HCT116 (cell line): ENCODE measurements at regions not wholly inside any gene's neighbourhood (a gene's known extent, or its start where the extent isn't known, plus 50 kb on each side); places are given as distances from the start of the nearest gene placed in this dataset.

ENCODE experiments used
- CTCF ChIP-seq, 3 experiments: fragments of 200-600 bp in 1 of 3; sonication (generic) in 1 of 3; IDR thresholded peaks in 2 of 3; conservative IDR thresholded peaks in 1 of 3; 2 replicates each; pipeline ENCODE4 v1.5.1; 2012 to 2017; ENCODE audit warnings: low read depth in 2 of 3, low read length in 2 of 3, antibody characterized with exemption in 1 of 3, borderline replicate concordance in 1 of 3, control low read depth in 1 of 3, mild to moderate bottlenecking in 1 of 3, mixed read lengths in 1 of 3, mixed run types in 1 of 3, moderate library complexity in 1 of 3; ENCODE audit not compliant: insufficient read depth in 1 of 3
- ELF1 ChIP-seq: IDR thresholded peaks from 2 replicates; pipeline ENCODE4 v1.6.1; 2012; ENCODE audit warnings: low read depth, borderline replicate concordance
- JUND ChIP-seq: IDR thresholded peaks from 2 replicates; pipeline ENCODE4 v1.6.1; 2012
- POLR2AphosphoS5 ChIP-seq: IDR thresholded peaks from 2 replicates; pipeline ENCODE4 v1.6.1; 2011; ENCODE audit warnings: mild to moderate bottlenecking, low read depth, low read length, moderate library complexity
- RAD21 ChIP-seq: IDR thresholded peaks from 2 replicates; pipeline ENCODE4 v1.6.1; 2012; ENCODE audit warnings: low read depth, mild to moderate bottlenecking
- ZNF274 ChIP-seq: fragments of 200-500 bp; sonication (Bioruptor generic); IDR thresholded peaks from 2 replicates; pipeline ENCODE4 v1.6.1; 2014; ENCODE audit warnings: mild to moderate bottlenecking, low read depth, low read length, inconsistent platforms

GRCh38 chr1:118388301-118388959 is 203.4 kb upstream of the SPAG17 start:
- TF ChIP-seq ELF1 (no peak), POLR2AphosphoS5 (no peak), CTCF (IDR thresholded peaks at IDR 0.05 in 2 of 3, conservative IDR thresholded peaks at IDR 0.05 in 1 of 3; ENCODE audit: borderline replicate concordance in 1 of 3, insufficient read depth in 1 of 3, low read depth in 2 of 3, low read length in 2 of 3) (no peak), JUND (no peak), ZNF274 (no peak), RAD21 (no peak)
